GM10266 (cell line): ENCODE measurements at regions not wholly inside any gene's neighbourhood (a gene's known extent, or its start where the extent isn't known, plus 50 kb on each side); places are given as distances from the start of the nearest gene placed in this dataset.

ENCODE experiments used
- DNase-seq: peaks from one replicate; pipeline ENCODE4 v3.0.0; 2012; ENCODE audit errors: extremely low spot score
- CTCF ChIP-seq: IDR thresholded peaks from 2 replicates; pipeline ENCODE4 v1.5.1; 2012; ENCODE audit warnings: mild to moderate bottlenecking, low read depth; ENCODE audit not compliant: control insufficient read depth, insufficient read depth; ENCODE audit errors: missing control alignments

- DNase-seq = no peak
- no peak for TF ChIP-seq CTCF
These were observed 95.0 kb downstream of the ERMARD start for GRCh38 chr6:169846286-169847056.

GRCh38 chr6:169845426-169846285 lies 94.2 kb downstream of the ERMARD start:
- TF ChIP-seq CTCF = no peak
- DNase-seq = no peak

- TF ChIP-seq CTCF = no peak
- DNase-seq = no peak
These were observed 93.5 kb downstream of the ERMARD start for GRCh38 chr6:169844946-169845345.

DNA sequence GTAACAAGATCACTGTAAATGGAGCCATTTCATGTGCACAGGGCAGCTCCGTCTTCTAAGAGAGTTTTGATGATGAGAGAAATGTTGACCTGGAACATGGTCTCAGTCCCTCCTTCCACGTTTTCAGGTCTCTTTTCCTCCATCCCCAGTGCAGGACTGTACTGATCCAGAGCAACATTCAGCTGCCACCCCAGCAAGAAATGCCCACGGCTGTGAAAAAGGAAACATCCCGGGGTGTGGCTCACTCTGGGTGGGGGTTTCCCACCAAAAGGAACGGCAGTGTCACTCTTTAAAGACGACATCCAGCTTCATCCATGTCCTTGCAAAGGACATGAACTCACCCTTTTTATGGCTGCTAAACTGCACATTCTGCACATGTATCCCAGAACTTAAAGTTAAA lies 92.6 kb downstream of the ERMARD start:
- no peak for TF ChIP-seq CTCF
- no peak for DNase-seq

DNA sequence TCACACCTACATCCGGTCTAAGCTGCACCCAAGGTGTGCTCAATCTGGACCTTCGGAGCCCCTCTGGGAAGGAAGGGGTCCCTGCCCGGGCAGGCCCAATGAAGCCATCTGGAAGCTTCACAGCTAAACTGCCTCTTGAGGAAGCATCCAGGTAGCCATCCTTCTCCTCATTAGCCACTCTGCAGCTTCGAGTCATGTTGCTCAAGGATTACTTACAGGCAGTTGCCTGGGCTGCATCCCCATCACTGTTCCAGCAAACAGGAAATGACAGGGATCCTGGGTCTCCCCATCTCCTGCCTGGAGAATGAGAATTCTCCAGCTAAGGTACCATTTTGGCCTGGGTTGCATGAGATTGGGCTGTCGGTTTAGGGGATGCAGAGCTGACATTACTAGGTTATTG lies 91.7 kb downstream of the ERMARD start:
- no peak for TF ChIP-seq CTCF
- DNase-seq = no peak

GRCh38 chr6:169841907-169842606 lies 90.6 kb downstream of the ERMARD start:
- TF ChIP-seq CTCF = no peak
- no peak for DNase-seq
